ENCODE measurements at regions not wholly inside any gene's neighbourhood (a gene's known extent, or its start where the extent isn't known, plus 50 kb on each side); places are given as distances from the start of the nearest gene placed in this dataset.

DNA sequence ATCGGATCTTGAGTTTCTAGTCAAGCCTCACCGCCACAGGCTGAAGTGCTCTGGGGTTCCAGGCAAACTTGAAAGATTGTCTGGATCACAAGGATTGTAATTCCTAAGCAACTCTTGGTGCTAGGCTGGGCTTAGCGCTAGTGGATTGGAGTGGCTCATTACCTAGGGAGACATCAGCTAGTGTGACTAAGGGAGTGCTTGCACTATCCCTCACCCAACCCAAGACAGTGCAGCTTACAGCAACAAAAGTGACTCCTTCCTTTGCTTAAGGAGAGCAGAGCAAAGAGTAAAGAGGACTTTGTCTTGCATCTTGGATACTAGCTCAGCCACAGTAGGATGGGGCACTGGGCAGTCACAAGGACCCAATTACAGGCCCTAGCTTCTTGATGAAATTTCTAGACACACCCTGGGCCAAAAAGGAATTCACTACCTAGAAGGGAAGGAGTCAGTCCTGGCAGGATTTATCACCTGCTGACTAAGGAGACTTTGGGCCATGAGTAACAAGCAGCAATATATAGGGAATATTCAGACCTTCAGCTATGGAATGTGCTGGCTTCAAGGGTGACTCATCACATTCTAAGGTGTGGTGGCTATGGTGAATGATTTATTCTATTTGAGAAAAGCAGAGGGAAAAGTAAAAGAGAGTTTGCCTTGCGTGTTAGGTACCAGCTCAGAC lies 1212.4 kb downstream of the PCDH18 start:
- intact Hi-C loops (cut with DNase I): no loop called here
- DNase-seq (no peak), ATAC-seq (no peak)
- Histone ChIP-seq H3K27me3 (no peaks in the 10 kb centered on the region), H3K4me1 (no peaks in the 10 kb centered on the region), H3K36me3 (no peaks in the 10 kb centered on the region), H3K4me3 (no peak overlapping the region), H3K27ac (no peak overlapping the region), H3K9me3 (no peaks in the 10 kb centered on the region)
- no peak for TF ChIP-seq POLR2A (IDR thresholded peaks at IDR 0.05)
- TF ChIP-seq, protein P1, sequence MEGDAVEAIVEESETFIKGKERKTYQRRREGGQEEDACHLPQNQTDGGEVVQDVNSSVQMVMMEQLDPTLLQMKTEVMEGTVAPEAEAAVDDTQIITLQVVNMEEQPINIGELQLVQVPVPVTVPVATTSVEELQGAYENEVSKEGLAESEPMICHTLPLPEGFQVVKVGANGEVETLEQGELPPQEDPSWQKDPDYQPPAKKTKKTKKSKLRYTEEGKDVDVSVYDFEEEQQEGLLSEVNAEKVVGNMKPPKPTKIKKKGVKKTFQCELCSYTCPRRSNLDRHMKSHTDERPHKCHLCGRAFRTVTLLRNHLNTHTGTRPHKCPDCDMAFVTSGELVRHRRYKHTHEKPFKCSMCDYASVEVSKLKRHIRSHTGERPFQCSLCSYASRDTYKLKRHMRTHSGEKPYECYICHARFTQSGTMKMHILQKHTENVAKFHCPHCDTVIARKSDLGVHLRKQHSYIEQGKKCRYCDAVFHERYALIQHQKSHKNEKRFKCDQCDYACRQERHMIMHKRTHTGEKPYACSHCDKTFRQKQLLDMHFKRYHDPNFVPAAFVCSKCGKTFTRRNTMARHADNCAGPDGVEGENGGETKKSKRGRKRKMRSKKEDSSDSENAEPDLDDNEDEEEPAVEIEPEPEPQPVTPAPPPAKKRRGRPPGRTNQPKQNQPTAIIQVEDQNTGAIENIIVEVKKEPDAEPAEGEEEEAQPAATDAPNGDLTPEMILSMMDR (IDR thresholded peaks at IDR 0.05): no peak
- no CpG with 5 or more reads among the region's 4 CpGs for WGBS (ENCODE audit: insufficient coverage, low coverage, low lambda C conversion rate, missing lambda C conversion rate)

DNA sequence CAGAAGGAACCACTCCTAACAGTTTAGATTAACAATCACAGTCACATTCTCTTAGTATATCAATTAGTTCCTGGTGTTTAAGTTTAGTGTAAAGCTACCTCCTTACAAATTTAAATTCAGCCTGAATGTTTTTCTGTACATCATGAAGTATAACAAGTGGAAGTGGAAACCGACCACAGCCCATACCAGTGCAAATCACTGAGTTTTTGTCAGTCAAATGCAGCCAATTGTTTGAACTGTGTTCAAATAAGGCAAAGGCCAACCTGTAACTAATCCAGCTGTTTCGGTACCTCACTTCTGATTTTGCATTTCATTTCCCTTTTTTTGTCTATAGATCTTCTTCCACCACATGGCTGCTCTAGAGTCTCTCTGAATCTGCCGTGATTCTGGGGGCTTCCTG lies 1215.3 kb downstream of the PCDH18 start:
- WGBS (ENCODE audit: insufficient coverage, low coverage, low lambda C conversion rate, missing lambda C conversion rate): 62% methylated on average over 3 of the region's 3 CpGs
- no peak overlapping the region for H3K4me3 ChIP-seq
- DNase-seq (no peak), ATAC-seq (no peak)
- no peaks in the 10 kb centered on the region for H3K9me3 ChIP-seq
- no peaks in the 10 kb centered on the region for H3K36me3 ChIP-seq
- H3K27ac ChIP-seq: no peak overlapping the region
- no peaks in the 10 kb centered on the region for H3K4me1 ChIP-seq
- H3K27me3 ChIP-seq: no peaks in the 10 kb centered on the region
- intact Hi-C loops (cut with DNase I): no loop called here
- TF ChIP-seq, protein P1 (IDR thresholded peaks at IDR 0.05): no peak
- no peak for TF ChIP-seq POLR2A (IDR thresholded peaks at IDR 0.05)

DNA sequence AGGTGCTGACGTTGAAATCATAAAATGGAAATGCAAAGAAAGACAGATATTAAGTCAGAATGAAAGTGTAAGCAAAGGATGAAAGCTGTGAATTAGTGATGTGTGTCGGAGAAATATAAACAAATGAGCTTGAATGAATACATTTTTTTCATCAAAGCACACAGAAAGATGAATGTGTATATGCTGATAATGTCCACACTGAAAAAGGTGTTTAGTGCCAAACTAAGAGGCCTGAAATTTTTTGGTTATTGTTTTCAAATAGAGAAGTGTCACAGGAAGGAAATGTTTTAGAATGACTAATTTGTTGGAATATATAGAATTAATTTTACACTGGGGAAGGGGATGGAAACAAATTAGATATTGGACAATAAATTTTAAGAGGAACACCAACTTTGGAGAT lies 1217.6 kb downstream of the PCDH18 start:
- H3K36me3 ChIP-seq: no peaks in the 10 kb centered on the region
- no peaks in the 10 kb centered on the region for H3K4me1 ChIP-seq
- no peak overlapping the region for H3K27ac ChIP-seq
- H3K27me3 ChIP-seq: no peaks in the 10 kb centered on the region
- TF ChIP-seq, protein P1 (IDR thresholded peaks at IDR 0.05): no peak
- no peak for TF ChIP-seq POLR2A (IDR thresholded peaks at IDR 0.05)
- DNase-seq (no peak), ATAC-seq (no peak)
- WGBS (ENCODE audit: insufficient coverage, low coverage, low lambda C conversion rate, missing lambda C conversion rate): 32% methylated on average over 2 of the region's 2 CpGs
- intact Hi-C loops (cut with DNase I): no loop called here
- H3K9me3 ChIP-seq: no peaks in the 10 kb centered on the region
- no peak overlapping the region for H3K4me3 ChIP-seq

DNA sequence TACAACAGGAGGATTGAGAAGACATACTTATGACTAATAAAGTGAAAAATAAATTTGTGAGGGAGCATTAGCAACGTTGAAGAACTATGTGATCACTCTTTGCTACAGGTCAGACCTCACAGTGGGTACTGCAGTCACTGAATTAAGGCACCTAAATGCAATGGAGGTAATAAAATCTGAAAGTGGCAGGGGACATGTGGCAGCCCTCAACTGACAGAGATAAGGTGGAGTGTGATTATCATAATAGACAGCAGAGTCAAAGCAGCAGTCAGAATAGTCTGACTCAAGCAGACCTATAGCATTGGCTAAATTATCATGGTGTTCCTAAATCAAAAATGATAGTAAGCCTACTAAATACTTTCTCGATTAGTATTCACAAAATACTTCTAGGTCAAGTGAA lies 1220.5 kb downstream of the PCDH18 start:
- no peak for ATAC-seq
- Histone ChIP-seq H3K27me3 (no peaks in the 10 kb centered on the region), H3K36me3 (no peaks in the 10 kb centered on the region), H3K4me3 (no peak overlapping the region), H3K27ac (no peak overlapping the region), H3K4me1 (no peaks in the 10 kb centered on the region), H3K9me3 (no peaks in the 10 kb centered on the region)
- WGBS (ENCODE audit: insufficient coverage, low coverage, low lambda C conversion rate, missing lambda C conversion rate): 25% methylated on average over 2 of the region's 2 CpGs
- DNase-seq: no peak
- TF ChIP-seq, protein P1 (IDR thresholded peaks at IDR 0.05): no peak
- no peak for TF ChIP-seq POLR2A (IDR thresholded peaks at IDR 0.05)
- intact Hi-C loops (cut with DNase I): no loop called here

DNA sequence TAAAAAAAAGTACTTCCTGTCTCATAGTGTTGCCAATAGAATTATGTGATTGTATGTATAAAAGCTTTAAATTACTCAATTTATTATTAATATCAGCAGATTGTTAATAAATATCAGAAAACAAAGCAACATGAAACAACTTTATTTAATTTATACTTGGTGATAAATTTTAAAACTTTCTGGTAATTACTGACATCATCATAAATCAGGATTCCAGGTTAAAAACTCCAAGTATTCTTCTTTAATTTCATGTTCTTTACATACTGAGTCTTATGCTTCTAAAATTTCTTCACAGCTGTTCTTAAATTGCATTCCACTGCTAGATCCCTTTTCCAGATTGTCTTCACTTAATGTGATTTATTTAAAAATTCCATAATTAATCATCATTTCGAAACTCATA lies 1224.5 kb downstream of the PCDH18 start:
- Histone ChIP-seq H3K9me3 (no peaks in the 10 kb centered on the region), H3K36me3 (no peaks in the 10 kb centered on the region), H3K27me3 (no peaks in the 10 kb centered on the region), H3K27ac (no peak overlapping the region), H3K4me3 (no peak overlapping the region), H3K4me1 (no peaks in the 10 kb centered on the region)
- no peak for TF ChIP-seq POLR2A (IDR thresholded peaks at IDR 0.05)
- TF ChIP-seq, protein P1 (IDR thresholded peaks at IDR 0.05): no peak
- 37% methylated on average over 1 of the region's 1 CpG for WGBS (ENCODE audit: insufficient coverage, low coverage, low lambda C conversion rate, missing lambda C conversion rate)
- no peak for ATAC-seq
- DNase-seq: no peak
- intact Hi-C loops (cut with DNase I): no loop called here
